Ovary (tissue), 7 donors: ENCODE measurements at regions not wholly inside any gene's neighbourhood (a gene's known extent, or its start where the extent isn't known, plus 50 kb on each side); places are given as distances from the start of the nearest gene placed in this dataset.

Experiments
- DNase-seq, 5 donors: peaks; one replicate each; pipeline ENCODE4 v3.0.0-alpha.2; 2019 to 2020
- H3K27ac ChIP-seq, 2 donors: fragments of 200-600 bp; one replicate each; pipeline versions ENCODE4 v1.5.1 to v1.8.0; 2019 to 2022
- H3K27me3 ChIP-seq: fragments of 200-600 bp; one replicate; pipeline ENCODE4 v1.8.0; 2022
- H3K36me3 ChIP-seq: fragments of 200-600 bp; sonication (generic); one replicate; pipeline ENCODE4 v1.5.1; 2019
- H3K4me1 ChIP-seq: one replicate; pipeline ENCODE4 v1.8.1; 2013; ENCODE audit warnings: mild to moderate bottlenecking, moderate library complexity; ENCODE audit not compliant: insufficient read depth
- H3K4me3 ChIP-seq: fragments of 200-600 bp; sonication (generic); one replicate; pipeline ENCODE4 v1.5.1; 2017
- H3K9me3 ChIP-seq, 2 donors: fragments of 200-600 bp in 1 of 2; sonication (generic) in 1 of 2; one replicate each; pipeline versions ENCODE4 v1.5.1 to v1.8.1; 2013 to 2019; ENCODE audit warnings: mild to moderate bottlenecking in 1 of 2, moderate library complexity in 1 of 2
- EP300 ChIP-seq: sonication (generic); formaldehyde crosslinking; IDR thresholded peaks from one replicate; pipeline ENCODE4 v1.6.1; 2017; ENCODE audit warnings: antibody characterized with exemption
- POLR2A ChIP-seq: fragments of 450-650 bp; IDR thresholded peaks from one replicate; pipeline ENCODE4 v1.6.1; 2017; ENCODE audit warnings: antibody characterized with exemption, mild to moderate bottlenecking, moderate library complexity
- WGBS, 3 donors: extraction: QIAGEN DNeasy Blood & Tissue Kit in 1 of 3; methylation state at CpG; one replicate each; pipeline versions ENCODE4 v1.1.5 to v1.1.7; 2013 to 2017; 5-methylcytosine and 5-hydroxymethylcytosine counted together
- intact Hi-C, 4 donors: fragments of 100-400 bp; cut with DNase I; formaldehyde crosslinking; loops; one replicate each; pipeline versions ENCODE4 v1.11.0 to v1.15.1; 2022 to 2023
- TF ChIP-seq, protein P1 (sequence below), 3 donors: fragments of 450-650 bp in 2 of 3; fragments of 200-600 bp in 1 of 3; IDR thresholded peaks; one replicate each; pipeline versions ENCODE4 v1.5.1 to v1.8.0; 2016 to 2022; ENCODE audit warnings: antibody characterized with exemption in 3 of 3, mild to moderate bottlenecking in 1 of 3
- donor health status: DM: no; HTN: no; CAD: no; lungs with moderate emphysema.
- donor health status: DM: no; HTN: no; CAD: no.
- donor health status: Bipolar disorder and iron deficiency.
- donor health status: DM: no; HTN: no; CAD: no.
- donor health status: DM: yes; HTN: yes; CAD: no.

DNA sequence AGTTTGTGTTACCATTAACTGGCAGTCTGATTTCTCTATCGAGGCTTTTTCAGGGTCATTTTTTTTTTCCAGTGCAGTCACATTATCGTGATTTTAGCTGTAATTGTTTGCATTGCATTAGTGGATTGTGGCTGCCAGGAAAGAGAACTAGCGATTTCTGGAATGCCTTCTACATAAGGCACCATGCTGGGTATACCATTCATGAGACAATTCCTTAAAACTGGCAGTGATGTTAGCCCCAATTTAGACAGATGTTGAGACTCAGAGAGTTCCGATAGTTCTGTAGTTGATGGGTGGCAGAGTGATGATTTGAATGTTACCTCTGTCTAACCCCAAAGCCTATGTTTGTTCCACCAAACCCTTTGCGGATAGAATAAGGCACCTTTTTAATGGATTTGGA, 175.4 kb upstream of the TENM3 start:
- no peak for DNase-seq
- Histone ChIP-seq H3K27ac (no peak overlapping the region), H3K4me3 (no peak overlapping the region), H3K4me1 (no peaks in the 10 kb centered on the region), H3K36me3 (no peaks in the 10 kb centered on the region), H3K9me3 (no peaks in the 10 kb centered on the region), H3K27me3 (no peaks in the 10 kb centered on the region)
- 70 to 77% (median 71%) methylated on average over 5 of the region's 5 CpGs for WGBS, 3 donors
- TF ChIP-seq, protein P1, sequence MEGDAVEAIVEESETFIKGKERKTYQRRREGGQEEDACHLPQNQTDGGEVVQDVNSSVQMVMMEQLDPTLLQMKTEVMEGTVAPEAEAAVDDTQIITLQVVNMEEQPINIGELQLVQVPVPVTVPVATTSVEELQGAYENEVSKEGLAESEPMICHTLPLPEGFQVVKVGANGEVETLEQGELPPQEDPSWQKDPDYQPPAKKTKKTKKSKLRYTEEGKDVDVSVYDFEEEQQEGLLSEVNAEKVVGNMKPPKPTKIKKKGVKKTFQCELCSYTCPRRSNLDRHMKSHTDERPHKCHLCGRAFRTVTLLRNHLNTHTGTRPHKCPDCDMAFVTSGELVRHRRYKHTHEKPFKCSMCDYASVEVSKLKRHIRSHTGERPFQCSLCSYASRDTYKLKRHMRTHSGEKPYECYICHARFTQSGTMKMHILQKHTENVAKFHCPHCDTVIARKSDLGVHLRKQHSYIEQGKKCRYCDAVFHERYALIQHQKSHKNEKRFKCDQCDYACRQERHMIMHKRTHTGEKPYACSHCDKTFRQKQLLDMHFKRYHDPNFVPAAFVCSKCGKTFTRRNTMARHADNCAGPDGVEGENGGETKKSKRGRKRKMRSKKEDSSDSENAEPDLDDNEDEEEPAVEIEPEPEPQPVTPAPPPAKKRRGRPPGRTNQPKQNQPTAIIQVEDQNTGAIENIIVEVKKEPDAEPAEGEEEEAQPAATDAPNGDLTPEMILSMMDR (IDR thresholded peaks at IDR 0.05): no peak
- intact Hi-C loops: no loop called here

DNA sequence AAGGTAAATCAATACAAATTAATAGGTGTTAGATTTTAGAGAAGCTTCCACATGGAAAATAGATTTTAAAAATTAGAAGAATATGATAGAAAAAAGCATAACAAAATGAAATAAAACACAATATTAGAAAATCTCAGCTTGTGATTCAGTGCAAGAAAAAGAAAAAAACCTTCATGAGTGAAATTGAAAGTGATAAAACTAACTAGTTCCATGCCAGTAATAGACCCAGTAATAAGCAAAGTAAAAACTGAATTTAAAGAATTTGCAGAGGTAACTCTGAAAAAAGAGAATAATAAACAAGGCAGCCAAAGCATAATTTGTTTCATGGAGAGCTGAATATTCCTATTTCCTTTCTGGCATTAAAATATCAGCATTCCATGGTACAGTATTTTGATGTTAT, 174.3 kb upstream of the TENM3 start:
- intact Hi-C loops: no loop called here
- H3K27ac ChIP-seq: no peak overlapping the region
- TF ChIP-seq EP300 (no peak), POLR2A (no peak)
- TF ChIP-seq, protein P1 (IDR thresholded peaks at IDR 0.05): no peak

DNA sequence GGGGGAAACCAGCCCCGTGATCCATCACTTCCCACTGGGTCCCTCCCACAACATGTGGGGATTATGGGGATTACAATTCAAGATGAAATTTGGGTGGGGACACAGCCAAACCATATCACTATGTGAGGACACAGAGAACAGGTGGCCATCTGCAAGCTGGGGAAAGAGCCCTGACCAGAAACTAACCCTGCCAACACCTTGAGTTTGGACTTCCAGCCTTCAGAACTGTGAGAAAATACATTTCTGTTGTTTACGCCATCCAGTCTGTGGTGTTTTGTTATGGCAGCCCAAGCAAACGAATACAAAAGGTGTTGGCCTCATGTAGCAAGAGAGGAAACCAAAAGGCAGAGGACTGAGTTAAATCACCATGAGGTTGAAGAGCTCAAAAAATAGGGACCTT, 169.9 kb upstream of the TENM3 start:
- Histone ChIP-seq H3K4me1 (no peaks in the 10 kb centered on the region), H3K36me3 (no peaks in the 10 kb centered on the region), H3K27ac (no peak overlapping the region), H3K27me3 (no peaks in the 10 kb centered on the region), H3K4me3 (no peak overlapping the region), H3K9me3 (no peaks in the 10 kb centered on the region)
- DNase-seq: no peak
- WGBS, 3 donors: 82 to 95% (median 87%) methylated on average over 3 of the region's 3 CpGs
- no peak for TF ChIP-seq POLR2A
- no peak for TF ChIP-seq EP300
- TF ChIP-seq, protein P1 (IDR thresholded peaks at IDR 0.05): no peak
- intact Hi-C loops: no loop called here

More for the DNA sequence above, 174.3 kb upstream of the TENM3 start:
- H3K4me1 ChIP-seq: no peaks in the 10 kb centered on the region
- no peaks in the 10 kb centered on the region for H3K9me3 ChIP-seq
- H3K27me3 ChIP-seq: no peaks in the 10 kb centered on the region
- H3K4me3 ChIP-seq: no peak overlapping the region
- no peaks in the 10 kb centered on the region for H3K36me3 ChIP-seq
- DNase-seq: no peak

DNA sequence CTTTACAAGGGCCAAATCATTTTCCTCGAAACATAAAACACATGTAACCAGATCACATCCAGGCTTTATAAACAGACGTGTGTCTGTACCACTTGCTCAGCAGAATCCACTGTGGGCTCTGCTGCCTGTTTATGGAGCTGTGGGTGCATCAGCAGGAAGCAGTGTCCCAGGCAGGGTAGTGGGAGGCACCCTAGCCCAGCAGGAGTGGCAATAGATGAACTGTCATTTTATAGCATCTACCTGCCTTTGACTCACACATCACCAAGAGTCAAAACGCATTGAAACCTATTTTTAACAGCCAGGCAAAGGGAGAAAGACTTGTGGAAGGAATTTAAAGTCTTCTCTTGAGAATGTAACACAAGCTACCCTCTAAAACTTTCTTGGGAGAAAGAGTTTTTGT, 169.1 kb upstream of the TENM3 start:
- Histone ChIP-seq H3K4me1 (no peaks in the 10 kb centered on the region), H3K27ac (no peak overlapping the region), H3K36me3 (no peaks in the 10 kb centered on the region), H3K9me3 (no peaks in the 10 kb centered on the region), H3K27me3 (no peaks in the 10 kb centered on the region), H3K4me3 (no peak overlapping the region)
- intact Hi-C loops: no loop called here
- WGBS, 3 donors: 51 to 73% (median 64%) methylated on average over 3 of the region's 3 CpGs
- TF ChIP-seq EP300: no peak
- TF ChIP-seq, protein P1 (IDR thresholded peaks at IDR 0.05): no peak
- TF ChIP-seq POLR2A: no peak
- DNase-seq: no peak

DNA sequence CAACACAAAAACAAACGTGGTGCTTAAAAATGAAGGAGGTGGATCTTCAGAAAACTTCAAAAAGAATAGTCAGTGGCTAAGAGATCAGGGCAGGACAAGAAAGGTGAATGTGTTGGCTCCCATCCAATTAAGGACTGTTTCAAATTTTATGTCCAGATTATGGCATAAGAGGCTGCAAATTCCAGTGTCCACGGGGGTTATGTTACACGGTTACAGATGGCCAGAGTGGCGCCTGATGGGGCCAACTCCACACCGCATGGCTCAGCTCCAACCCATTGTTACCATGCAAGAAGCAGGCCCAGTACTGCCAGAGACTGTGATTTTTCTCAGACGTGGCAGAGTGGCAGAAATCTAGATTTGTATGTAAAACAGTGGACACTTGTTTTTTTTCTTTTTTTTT, 168.4 kb upstream of the TENM3 start:
- Histone ChIP-seq H3K27me3 (no peaks in the 10 kb centered on the region), H3K9me3 (no peaks in the 10 kb centered on the region), H3K4me3 (no peak overlapping the region), H3K27ac (no peak overlapping the region), H3K4me1 (no peaks in the 10 kb centered on the region), H3K36me3 (no peaks in the 10 kb centered on the region)
- no peak for TF ChIP-seq POLR2A
- TF ChIP-seq EP300: no peak
- TF ChIP-seq, protein P1 (IDR thresholded peaks at IDR 0.05): no peak
- no peak for DNase-seq
- intact Hi-C loops: no loop called here
- WGBS, 3 donors: 50 to 53% (median 52%) methylated on average over 6 of the region's 6 CpGs
